ENCODE measurements at regions not wholly inside any gene's neighbourhood (a gene's known extent, or its start where the extent isn't known, plus 50 kb on each side); places are given as distances from the start of the nearest gene placed in this dataset.

GRCh38 chr15:35596285-35596684 lies 50.3 kb upstream of the DPH6 start:
- Mint-ChIP-seq H3K4me1 (no peaks in the 10 kb centered on the region), H3K36me3 (ENCODE audit: low read depth) (no peaks in the 10 kb centered on the region), H3K9me3 (ENCODE audit: low read depth) (peaks cover 7% of the 10 kb centered on the region), H3K4me3 (no peak overlapping the region), H3K27me3 (peaks cover 15% of the 10 kb centered on the region), H3K27ac (no peak overlapping the region)
- ATAC-seq = no peak
- intact Hi-C loops (cut with DNase I, micrococcal nuclease) = no loop called here
- ChIA-PET POLR2A (no interaction called here), CTCF (no interaction called here)
- DNase-seq = no peak

DNA sequence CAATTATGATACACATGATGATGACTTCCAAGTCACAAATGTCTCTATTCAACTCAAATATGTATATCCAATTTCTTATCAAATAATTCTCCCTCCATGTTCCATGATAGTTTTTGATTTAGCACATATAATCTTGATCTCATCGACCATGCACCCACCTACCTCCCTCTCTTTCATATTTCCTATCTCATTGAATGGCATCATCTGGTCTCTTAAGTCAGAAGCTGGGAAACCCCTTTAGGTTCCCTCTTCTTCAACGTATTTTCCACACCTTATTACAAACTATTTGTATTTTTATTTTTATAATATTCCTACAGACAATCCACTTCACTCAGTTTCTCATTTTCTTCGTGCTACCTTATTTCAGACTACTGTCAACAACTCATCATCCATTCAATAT lies 56.9 kb upstream of the DPH6 start:
- Mint-ChIP-seq H3K27me3 (peaks cover 10% of the 10 kb centered on the region), H3K9me3 (ENCODE audit: low read depth) (no peaks in the 10 kb centered on the region), H3K4me1 (no peaks in the 10 kb centered on the region), H3K4me3 (no peak overlapping the region), H3K36me3 (ENCODE audit: low read depth) (no peaks in the 10 kb centered on the region), H3K27ac (no peak overlapping the region)
- ChIA-PET CTCF (no interaction called here), POLR2A (no interaction called here)
- ATAC-seq (no peak), DNase-seq (no peak)
- intact Hi-C loops (cut with DNase I, micrococcal nuclease) = no loop called here

DNA sequence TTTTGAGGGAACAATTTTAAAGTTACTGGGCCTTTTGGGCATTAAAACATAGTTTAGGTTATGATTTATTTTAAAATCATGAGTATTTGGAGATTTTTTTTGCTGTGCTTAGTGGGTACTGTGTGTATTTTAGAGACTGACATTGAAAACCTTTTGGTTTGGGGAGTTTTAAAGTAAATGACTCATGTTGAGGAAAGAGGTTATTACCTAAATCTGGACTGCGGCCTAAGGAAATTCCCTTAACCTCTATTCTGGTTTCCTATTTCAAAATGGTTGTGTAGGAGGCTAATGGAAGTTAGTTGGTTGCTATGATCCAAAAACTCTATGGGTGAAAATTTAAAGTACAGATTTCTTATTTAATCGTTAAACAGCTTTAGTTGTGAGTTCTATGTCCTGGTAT lies 57.3 kb upstream of the DPH6 start:
- ATAC-seq = no peak
- Mint-ChIP-seq H3K9me3 (ENCODE audit: low read depth) (no peaks in the 10 kb centered on the region), H3K36me3 (ENCODE audit: low read depth) (no peaks in the 10 kb centered on the region), H3K27me3 (peaks cover 10% of the 10 kb centered on the region), H3K27ac (no peak overlapping the region), H3K4me3 (no peak overlapping the region), H3K4me1 (no peaks in the 10 kb centered on the region)
- POLR2A ChIA-PET = no interaction called here
- no peak for DNase-seq
- intact Hi-C loops (cut with DNase I, micrococcal nuclease) = no loop called here
- CTCF ChIA-PET = no interaction called here

DNA sequence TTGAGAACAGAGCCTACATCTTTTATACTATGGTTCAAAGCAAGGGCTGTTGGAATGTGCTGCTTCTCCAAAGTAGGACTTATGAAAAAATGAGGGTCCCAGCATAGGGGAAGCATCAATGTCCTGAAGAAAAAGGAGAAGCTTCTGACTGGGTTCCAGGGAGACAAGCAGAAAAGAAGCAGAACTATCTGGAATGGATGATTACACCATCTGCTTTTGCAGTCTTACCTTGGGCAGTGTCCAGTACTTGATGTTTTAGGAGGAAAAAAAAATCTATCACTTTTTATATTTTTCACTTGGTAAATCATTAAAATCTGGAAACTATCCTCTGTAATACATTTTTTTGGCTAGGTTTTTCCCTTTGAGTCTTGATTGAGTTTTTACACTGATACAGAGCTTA lies 57.9 kb upstream of the DPH6 start:
- ATAC-seq (no peak), DNase-seq (no peak)
- Mint-ChIP-seq H3K36me3 (ENCODE audit: low read depth) (no peaks in the 10 kb centered on the region), H3K4me1 (no peaks in the 10 kb centered on the region), H3K4me3 (no peak overlapping the region), H3K27me3 (peaks cover 4% of the 10 kb centered on the region), H3K27ac (no peak overlapping the region), H3K9me3 (ENCODE audit: low read depth) (no peaks in the 10 kb centered on the region)
- POLR2A ChIA-PET = no interaction called here
- intact Hi-C loops (cut with DNase I, micrococcal nuclease) = no loop called here
- CTCF ChIA-PET = no interaction called here

DNA sequence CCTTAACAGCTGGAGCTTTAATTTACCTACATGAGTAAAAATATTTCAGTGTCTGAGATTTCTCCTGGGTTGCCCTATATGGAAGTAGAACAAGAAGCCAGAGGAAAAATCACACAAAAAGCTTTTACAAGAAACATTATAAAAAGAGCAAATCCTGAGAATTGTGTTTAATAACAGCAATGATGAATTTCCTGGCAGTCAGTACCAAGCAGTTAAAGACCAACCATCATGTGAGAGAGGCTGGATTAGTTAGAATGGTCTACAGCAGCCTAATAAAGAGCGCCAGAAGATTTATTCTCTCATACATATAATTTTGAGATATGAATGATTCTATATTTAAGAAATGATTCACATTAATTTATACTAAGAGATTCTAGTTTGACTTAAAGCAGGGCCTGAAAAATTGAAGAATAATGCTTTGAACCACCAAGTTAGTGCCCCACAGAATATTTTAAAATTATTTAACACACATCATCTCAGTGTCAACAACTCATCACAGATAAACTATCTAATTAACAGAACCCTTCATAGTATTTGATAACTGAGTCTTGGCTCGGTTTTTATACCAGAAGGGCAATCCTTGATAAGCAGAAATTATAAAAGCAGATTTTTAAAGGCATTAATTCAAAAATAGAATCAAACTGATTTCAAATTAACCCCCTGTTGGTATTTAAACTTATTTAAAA lies 59.9 kb upstream of the DPH6 start:
- H3K27ac Mint-ChIP-seq = no peak overlapping the region
- ATAC-seq = no peak
- no peak for DNase-seq
- ChIA-PET CTCF (no interaction called here), POLR2A (no interaction called here)
- no peaks in the 10 kb centered on the region for H3K27me3 Mint-ChIP-seq
- no peaks in the 10 kb centered on the region for H3K4me1 Mint-ChIP-seq
- intact Hi-C loops (cut with DNase I, micrococcal nuclease) = no loop called here
- no peak overlapping the region for H3K4me3 Mint-ChIP-seq
- no peaks in the 10 kb centered on the region for H3K9me3 Mint-ChIP-seq (ENCODE audit: low read depth)
- no peaks in the 10 kb centered on the region for H3K36me3 Mint-ChIP-seq (ENCODE audit: low read depth)

- no peaks in the 10 kb centered on the region for H3K27me3 Mint-ChIP-seq
Observed at GRCh38 chr15:35606450-35606779, 60.5 kb upstream of the DPH6 start.

GRCh38 chr15:35616498-35617271 lies 70.7 kb upstream of the DPH6 start:
- Mint-ChIP-seq H3K36me3 (ENCODE audit: low read depth) (no peaks in the 10 kb centered on the region), H3K27ac (no peak overlapping the region), H3K4me1 (no peaks in the 10 kb centered on the region), H3K27me3 (peaks cover 10% of the 10 kb centered on the region), H3K4me3 (no peak overlapping the region), H3K9me3 (ENCODE audit: low read depth) (peaks cover 1% of the 10 kb centered on the region)
- no peak for DNase-seq
- no peak for ATAC-seq
- ChIA-PET CTCF (no interaction called here), POLR2A (no interaction called here)
- intact Hi-C loops (cut with DNase I, micrococcal nuclease) = no loop called here

More at GRCh38 chr15:35606450-35606779, 60.5 kb upstream of the DPH6 start:
- CTCF ChIA-PET = no interaction called here
- POLR2A ChIA-PET = no interaction called here
- no peaks in the 10 kb centered on the region for H3K36me3 Mint-ChIP-seq (ENCODE audit: low read depth)
- no peak for DNase-seq
- intact Hi-C loops (cut with DNase I, micrococcal nuclease) = no loop called here
- ATAC-seq = no peak
- H3K4me1 Mint-ChIP-seq = no peaks in the 10 kb centered on the region
- no peak overlapping the region for H3K27ac Mint-ChIP-seq
- no peaks in the 10 kb centered on the region for H3K9me3 Mint-ChIP-seq (ENCODE audit: low read depth)
- H3K4me3 Mint-ChIP-seq = no peak overlapping the region

GRCh38 chr15:35618260-35619188 lies 72.6 kb upstream of the DPH6 start:
- ChIA-PET POLR2A (no interaction called here), CTCF (interaction anchor here (0.6 kb wide), 1 partner anchor 24 kb away, joined by 3 read pairs; no protein-coding TSS in a partner anchor)
- no peak overlapping the region for H3K27ac Mint-ChIP-seq

DNA sequence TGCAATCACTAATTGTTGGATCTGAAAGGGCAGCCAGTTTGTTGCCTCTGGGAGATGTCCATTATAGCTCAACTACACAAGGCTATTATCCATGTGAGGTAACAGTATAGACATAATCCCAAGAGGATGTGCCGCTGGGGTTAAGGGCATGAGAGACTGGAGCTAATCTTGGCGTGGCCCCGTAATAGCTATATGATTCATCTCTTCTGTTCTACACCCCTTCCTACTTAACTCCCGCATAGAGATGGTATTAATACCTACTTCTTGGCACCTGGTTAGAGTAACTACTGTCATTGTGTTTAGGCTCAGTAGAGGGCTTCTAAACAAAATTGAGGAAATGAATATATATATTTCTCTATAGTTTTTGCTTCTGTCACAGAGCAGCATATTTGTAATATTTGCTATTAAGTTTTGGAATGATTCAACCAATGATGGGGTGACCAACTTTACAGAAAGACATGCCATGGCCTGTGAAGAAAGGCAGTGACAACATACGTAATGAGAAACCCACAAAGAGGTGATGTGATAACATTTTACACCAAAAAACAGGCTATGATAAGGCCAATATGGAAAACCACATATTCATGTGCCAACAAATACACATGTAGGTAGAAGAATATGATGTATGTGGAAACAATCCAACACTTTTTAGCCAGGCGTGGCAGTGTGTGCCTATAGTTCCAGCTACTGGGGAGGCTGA lies 76.8 kb upstream of the DPH6 start:
- H3K4me1 Mint-ChIP-seq = no peaks in the 10 kb centered on the region
- H3K27me3 Mint-ChIP-seq = peaks cover 7% of the 10 kb centered on the region
- ATAC-seq = no peak
- intact Hi-C loops (cut with DNase I, micrococcal nuclease) = no loop called here
- no peak overlapping the region for H3K27ac Mint-ChIP-seq
- DNase-seq = no peak
- no peaks in the 10 kb centered on the region for H3K36me3 Mint-ChIP-seq (ENCODE audit: low read depth)
- no peak overlapping the region for H3K4me3 Mint-ChIP-seq
- POLR2A ChIA-PET = no interaction called here
- no peaks in the 10 kb centered on the region for H3K9me3 Mint-ChIP-seq (ENCODE audit: low read depth)
- CTCF ChIA-PET = interaction anchor here (1.0 kb wide), 1 partner anchor 107 kb away, joined by 3 read pairs; no protein-coding TSS in a partner anchor

More at GRCh38 chr15:35618260-35619188, 72.6 kb upstream of the DPH6 start:
- DNase-seq (no peak), ATAC-seq (no peak)
- intact Hi-C loops (cut with DNase I, micrococcal nuclease) = no loop called here
- Mint-ChIP-seq H3K4me3 (no peak overlapping the region), H3K9me3 (ENCODE audit: low read depth) (no peaks in the 10 kb centered on the region), H3K27me3 (peaks cover 8% of the 10 kb centered on the region), H3K36me3 (ENCODE audit: low read depth) (no peaks in the 10 kb centered on the region), H3K4me1 (no peaks in the 10 kb centered on the region)

GRCh38 chr15:35624881-35625280 lies 78.9 kb upstream of the DPH6 start:
- POLR2A ChIA-PET = no interaction called here
- no peaks in the 10 kb centered on the region for H3K9me3 Mint-ChIP-seq (ENCODE audit: low read depth)

GRCh38 chr15:35626571-35627318 lies 80.8 kb upstream of the DPH6 start:
- Mint-ChIP-seq H3K27ac (no peak overlapping the region), H3K4me1 (no peaks in the 10 kb centered on the region), H3K27me3 (peaks cover 12% of the 10 kb centered on the region), H3K9me3 (ENCODE audit: low read depth) (no peaks in the 10 kb centered on the region), H3K36me3 (ENCODE audit: low read depth) (no peaks in the 10 kb centered on the region), H3K4me3 (no peak overlapping the region)
- intact Hi-C loops (cut with DNase I, micrococcal nuclease) = no loop called here
- CTCF ChIA-PET = interaction anchor here (1.3 kb wide), 1 partner anchor 125 kb away, joined by 6 read pairs; no protein-coding TSS in a partner anchor
- POLR2A ChIA-PET = interaction anchor here (0.5 kb wide), 1 partner anchor 360 kb away, joined by 3 read pairs; no protein-coding TSS in a partner anchor
- DNase-seq (no peak), ATAC-seq (no peak)

More at GRCh38 chr15:35624881-35625280, 78.9 kb upstream of the DPH6 start:
- no peak for ATAC-seq
- no peaks in the 10 kb centered on the region for H3K4me1 Mint-ChIP-seq
- intact Hi-C loops (cut with DNase I, micrococcal nuclease) = no loop called here
- DNase-seq = no peak
- no peak overlapping the region for H3K27ac Mint-ChIP-seq
- H3K27me3 Mint-ChIP-seq = peaks cover 10% of the 10 kb centered on the region
- no peak overlapping the region for H3K4me3 Mint-ChIP-seq
- CTCF ChIA-PET = no interaction called here
- H3K36me3 Mint-ChIP-seq (ENCODE audit: low read depth) = no peaks in the 10 kb centered on the region

Measured in activated CD4-positive, alpha-beta T cell treated with anti-CD3 and anti-CD28 coated beads for 36 hours (primary cell).